HUDEP-2 (cell line): ENCODE measurements at regions not wholly inside any gene's neighbourhood (a gene's known extent, or its start where the extent isn't known, plus 50 kb on each side); places are given as distances from the start of the nearest gene placed in this dataset.
"Not testable (repeated sequence)": the region's sequence is repeated elsewhere in the genome, so short reads cannot be mapped to it uniquely, and the experiment has no call there.

ENCODE experiments used
- DNase-seq, 76 experiments: peaks; one replicate each; lab custom pipeline; 2025; ENCODE audit not compliant: unreplicated experiment in 76 of 76; lab: John Stamatoyannopoulos, UW

GRCh38 chr1:215399787-215400186 is 167.3 kb upstream of the KCTD3 start:
- no peak for DNase-seq

DNA sequence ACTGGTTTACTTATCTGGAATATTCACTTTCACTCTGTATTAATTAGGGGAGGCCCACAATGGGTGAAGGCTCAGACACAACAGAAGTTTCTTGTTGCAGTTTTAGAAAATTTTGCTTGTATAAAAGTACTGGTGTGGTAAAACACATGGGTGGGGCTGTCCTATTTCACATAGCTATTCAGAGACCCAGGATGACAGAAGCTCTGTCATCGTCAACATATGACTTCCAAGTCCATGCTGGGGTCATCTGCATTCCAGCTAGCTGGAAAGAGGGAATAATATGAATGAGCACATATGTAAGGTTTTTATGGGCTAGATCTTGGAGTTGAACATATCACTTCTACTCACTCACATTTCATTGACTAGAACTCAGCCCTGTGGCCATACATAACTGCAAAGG is 166.4 kb upstream of the KCTD3 start:
- no peak for DNase-seq

DNA sequence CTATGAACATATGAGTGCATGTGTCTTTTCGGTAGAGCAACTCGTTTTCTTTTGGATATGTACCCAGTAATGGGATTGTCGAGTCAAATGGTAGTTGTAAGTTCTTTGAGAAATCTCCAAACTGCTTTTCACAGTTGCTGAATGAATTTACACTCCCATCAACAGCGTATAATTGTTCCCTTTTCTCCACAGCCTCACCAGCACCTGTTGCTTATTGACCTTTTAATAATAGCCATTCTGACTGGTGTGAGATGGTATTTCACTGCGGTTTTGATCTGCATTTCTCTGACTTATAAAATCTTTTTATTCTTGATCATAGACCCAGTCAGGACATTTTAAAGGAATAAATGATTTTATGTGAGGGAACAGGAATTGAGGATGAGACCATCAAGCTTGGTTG is 165.0 kb upstream of the KCTD3 start:
- no peak for DNase-seq

DNA sequence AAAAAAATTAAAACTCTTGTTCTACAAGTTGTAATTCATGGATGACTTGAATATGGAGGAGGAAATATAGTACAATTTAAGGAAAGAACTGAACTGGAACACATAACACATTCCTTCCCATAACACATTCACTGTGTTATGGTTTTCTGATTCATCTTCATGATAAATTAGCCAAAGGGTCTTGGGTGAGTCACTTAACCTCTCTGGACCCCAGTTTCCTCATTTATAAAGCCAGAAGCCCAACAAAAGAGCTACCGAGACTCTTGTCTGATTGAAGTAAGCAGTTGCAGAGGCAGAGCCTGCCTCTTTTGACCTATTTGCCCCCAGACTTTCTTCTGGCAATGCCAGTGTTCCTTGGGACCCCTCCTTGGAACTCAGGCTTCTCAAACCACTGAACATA is 161.9 kb upstream of the KCTD3 start:
- no peak for DNase-seq

DNA sequence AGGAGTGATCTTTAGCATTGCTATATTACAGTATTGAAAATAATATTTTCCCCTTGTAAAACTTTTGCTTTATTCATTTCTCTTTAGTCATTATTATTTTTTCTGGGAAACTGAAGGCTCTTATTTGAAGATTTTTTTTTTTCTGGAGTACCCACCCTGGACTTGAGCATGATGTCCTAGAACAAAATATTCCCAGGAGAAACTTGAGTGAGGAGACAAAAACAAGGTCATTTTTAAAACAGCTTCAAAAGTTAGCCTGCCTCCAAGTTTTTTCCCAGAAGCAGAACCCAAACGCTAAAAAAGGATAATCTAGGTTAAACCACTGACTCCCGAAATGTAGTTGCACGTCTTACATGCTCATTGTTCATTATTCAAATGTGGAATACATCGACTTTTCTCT is 160.2 kb upstream of the KCTD3 start:
- DNase-seq = no peak

DNA sequence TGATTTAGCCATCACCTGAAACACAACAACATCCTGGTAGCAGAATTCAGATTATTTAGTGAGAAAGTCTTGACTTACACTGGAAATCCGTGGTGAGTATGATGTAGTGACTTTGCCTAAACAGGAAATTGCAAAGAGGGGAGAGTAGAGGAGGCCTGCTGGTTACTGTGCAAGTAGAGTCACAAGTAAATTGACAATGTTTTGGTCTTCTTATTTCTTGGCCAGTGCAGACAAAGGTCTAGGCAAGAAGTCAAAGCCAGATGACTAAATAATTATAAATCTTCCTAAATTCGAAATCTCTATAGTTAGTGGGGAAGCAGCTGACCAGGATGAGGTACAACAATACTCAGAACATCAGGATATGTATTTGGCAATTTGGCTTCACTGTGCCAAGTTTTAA is 159.5 kb upstream of the KCTD3 start:
- no peak for DNase-seq

DNA sequence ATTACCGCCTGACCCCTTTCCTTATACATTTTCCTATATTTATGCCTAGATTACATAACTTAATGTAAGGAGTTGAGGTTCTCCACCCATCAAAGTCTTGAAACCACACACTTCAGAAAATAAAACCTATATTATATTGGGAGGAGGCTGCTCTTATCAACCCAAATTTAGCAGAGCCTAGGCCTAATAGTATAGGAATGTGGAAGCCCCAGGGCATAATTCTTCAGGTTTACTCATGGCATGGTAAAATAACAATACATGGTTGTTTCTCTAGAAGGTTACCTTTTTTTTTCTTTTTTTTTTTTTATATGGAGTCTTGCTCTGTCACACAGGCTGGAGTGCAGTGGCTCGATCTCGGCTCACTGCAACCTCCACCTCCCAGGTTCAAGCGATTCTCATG is 157.6 kb upstream of the KCTD3 start:
- DNase-seq = not testable (repeated sequence)

DNA sequence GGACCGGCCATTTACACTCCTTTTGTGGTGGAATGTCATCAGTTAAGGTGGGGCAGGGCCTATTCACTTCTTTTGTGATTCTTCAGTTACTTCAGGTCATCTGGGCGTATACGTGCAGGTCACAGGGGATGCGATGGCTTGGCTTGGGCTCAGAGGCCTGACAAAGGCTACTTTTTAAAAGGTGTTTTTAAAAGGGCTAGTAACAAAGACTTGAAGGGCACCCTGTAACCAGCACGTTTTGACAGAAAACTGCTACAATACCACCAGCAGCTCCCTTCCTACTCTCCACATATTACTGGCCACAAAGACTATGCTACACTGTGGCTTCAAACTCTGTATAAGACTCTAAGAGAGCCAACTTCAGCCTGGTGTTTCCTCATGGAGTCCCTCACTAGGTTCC is 151.6 kb upstream of the KCTD3 start:
- DNase-seq = not testable (repeated sequence)

- no peak for DNase-seq
Observed at GRCh38 chr1:215416497-215416896, 150.6 kb upstream of the KCTD3 start.

- no peak for DNase-seq
Observed at GRCh38 chr1:215417122-215417521, 150.0 kb upstream of the KCTD3 start.

DNA sequence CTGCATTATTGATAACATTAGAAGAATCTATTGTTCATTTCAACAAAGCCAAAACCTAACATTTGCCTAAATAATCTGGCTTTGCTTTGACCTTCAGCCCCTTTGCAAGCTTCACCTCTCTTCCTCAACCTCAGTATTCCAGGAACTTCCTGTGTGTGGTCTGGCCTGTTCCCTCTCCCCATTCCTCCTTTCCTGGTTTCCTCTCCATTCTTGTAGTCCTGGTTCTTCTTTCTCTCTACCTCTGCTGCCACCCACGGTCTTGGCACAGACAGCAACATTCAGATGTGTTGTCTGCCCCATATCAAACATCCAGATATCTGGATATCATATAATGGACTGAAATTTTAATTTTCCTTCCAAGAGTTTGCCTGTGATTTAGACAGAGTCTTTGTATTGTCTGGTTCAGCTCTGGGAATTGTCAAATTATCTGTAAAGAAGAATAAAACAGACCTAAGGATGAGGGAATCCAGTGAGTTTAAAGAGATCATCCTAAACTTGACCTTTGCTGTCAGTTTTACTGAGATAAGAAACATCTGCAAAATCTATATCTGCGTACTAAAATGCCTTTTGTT is 148.1 kb upstream of the KCTD3 start:
- DNase-seq = no peak

- DNase-seq = no peak
Observed at GRCh38 chr1:215421744-215422143, 145.4 kb upstream of the KCTD3 start.

DNA sequence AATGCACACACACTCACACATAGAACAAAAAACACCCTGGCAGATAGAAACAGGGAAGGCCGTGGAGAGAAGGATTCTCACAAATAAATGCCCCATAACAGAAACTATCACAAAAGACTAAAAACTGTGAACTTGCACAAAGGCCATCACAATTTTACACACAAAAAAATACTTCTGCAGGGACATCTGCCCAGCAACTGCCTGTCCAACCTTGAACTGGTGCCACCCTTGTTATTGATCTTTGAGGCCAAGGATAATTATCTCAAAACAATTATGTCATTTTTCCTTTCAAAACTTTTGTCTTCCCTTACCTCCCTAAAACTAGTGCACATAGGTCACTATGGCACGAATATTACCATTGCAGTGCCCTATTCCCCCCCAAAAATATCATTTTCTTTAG is 143.8 kb upstream of the KCTD3 start:
- no peak for DNase-seq

GRCh38 chr1:215425138-215425537 is 142.0 kb upstream of the KCTD3 start:
- DNase-seq = no peak

DNA sequence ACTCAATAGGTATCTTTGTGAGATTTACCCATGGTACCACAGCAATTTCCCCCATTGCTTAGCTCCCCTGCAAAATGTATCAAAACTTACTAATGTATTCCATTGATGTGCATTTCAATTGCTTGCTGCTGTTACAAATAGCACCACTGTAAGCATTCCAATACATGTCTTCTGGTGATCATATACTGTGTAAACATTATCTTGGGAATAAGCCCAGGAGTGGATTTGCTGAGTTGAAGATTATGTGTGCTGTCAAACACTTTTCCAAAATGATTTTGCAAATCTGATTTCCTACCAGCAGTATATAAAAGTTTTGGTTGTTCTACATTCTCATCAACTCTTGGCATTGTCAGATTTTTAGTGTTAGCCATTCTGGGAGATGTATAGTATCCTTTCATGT is 141.0 kb upstream of the KCTD3 start:
- no peak for DNase-seq

DNA sequence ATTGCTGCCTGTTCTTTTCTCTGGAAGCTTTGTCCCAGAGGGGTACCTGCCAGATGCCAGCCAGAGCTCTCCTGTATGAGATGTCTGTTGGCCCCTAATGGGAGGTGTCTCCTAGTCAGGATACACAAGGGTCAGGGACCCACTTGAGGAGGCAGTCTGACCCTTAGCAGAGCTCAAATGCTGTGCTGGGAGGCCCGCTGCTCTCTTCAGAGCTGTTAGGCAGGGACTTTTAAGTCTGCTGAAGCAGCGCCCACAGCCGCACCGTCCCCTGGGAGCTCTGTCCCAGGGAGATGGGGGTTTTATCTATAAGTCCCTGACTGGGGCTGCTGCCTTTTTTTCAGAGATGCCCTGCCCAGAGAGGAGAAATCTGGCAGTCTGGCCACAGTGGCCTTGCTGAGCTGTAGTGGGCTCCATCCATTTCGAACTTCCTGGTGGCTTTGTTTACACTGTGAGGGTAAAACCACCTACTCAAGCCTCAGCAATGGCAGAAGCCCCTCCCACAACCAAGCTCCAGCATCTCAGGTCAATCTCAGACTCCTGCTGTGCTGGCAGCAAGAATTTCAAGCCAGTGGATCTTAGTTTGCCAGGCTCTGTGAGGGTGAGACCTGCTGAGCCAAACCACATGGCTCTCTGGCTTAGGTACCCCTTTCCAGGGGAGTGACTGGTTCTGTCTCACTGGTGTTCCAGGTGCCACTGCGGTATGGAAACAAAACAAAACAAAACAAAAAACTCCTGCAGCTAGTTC is 134.4 kb upstream of the KCTD3 start:
- not testable (repeated sequence) for DNase-seq

DNA sequence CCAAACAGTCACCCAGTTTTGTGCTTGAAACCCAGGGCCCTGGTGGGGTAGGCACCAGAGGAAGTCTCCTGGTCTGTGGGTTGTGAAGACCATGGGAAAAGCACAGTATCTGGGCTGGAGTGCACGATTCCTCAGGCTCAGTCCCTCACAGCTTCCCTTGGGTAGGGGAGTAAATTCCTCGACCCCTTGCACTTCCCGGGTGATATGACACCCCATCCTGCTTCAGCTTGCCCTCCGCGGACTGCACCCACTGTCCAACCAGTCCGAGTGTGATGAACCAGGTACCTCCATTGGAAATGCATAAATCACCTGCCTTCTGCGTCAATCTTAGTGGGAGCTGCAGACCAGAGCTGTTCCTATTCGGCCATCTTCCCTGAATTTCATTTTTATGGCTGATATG is 133.9 kb upstream of the KCTD3 start:
- DNase-seq = no peak

DNA sequence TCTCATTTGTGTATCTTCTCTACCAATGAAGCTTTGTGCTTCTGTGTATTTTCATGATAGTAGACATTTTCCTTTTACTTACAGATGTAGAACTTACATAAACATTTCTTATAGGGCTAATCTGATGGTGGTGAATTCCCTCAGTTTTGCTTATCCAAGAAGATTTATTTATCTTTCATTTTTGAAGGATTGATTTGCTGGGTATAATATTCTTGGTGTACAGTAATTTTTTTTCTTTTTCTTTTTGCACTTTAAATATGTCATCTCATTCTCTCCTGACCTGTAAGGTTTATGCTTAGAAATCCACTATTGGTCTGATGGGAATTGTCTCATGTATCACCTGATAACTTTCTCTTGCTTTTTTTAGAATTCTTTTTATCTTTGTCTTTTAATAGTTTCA is 127.6 kb upstream of the KCTD3 start:
- no peak for DNase-seq

- DNase-seq = no peak
Observed at GRCh38 chr1:215444715-215445414, 122.2 kb upstream of the KCTD3 start.

- not testable (repeated sequence) for DNase-seq
Observed at GRCh38 chr1:215448014-215448413, 119.1 kb upstream of the KCTD3 start.

- not testable (repeated sequence) for DNase-seq
Observed at GRCh38 chr1:215449147-215449546, 118.0 kb upstream of the KCTD3 start.

- DNase-seq = no peak
Observed at GRCh38 chr1:215453440-215453839, 113.7 kb upstream of the KCTD3 start.
